HFFc6 (cell line): ENCODE measurements at regions not wholly inside any gene's neighbourhood (a gene's known extent, or its start where the extent isn't known, plus 50 kb on each side); places are given as distances from the start of the nearest gene placed in this dataset.

Source experiments
- DNase-seq: peaks from one replicate; pipeline ENCODE4 v3.0.0-alpha.2; 2018
- H3K27ac Mint-ChIP-seq: 2 replicates; pipeline ENCODE4 v1.8.0; 2020; ENCODE audit warnings: mild to moderate bottlenecking, mixed read lengths
- H3K27me3 Mint-ChIP-seq: 2 replicates; pipeline ENCODE4 v1.8.0; 2021; ENCODE audit warnings: mild to moderate bottlenecking, moderate library complexity, mixed read lengths; ENCODE audit not compliant: insufficient read depth
- H3K36me3 Mint-ChIP-seq: 2 replicates; pipeline ENCODE4 v1.8.0; 2021; ENCODE audit warnings: low read depth, mixed read lengths
- H3K4me1 Mint-ChIP-seq: 2 replicates; pipeline ENCODE4 v1.8.0; 2020; ENCODE audit warnings: low read depth, mixed read lengths
- H3K4me3 Mint-ChIP-seq: 2 replicates; pipeline ENCODE4 v1.8.0; 2020; ENCODE audit warnings: mild to moderate bottlenecking, moderate library complexity, mixed read lengths
- H3K9me3 Mint-ChIP-seq: 2 replicates; pipeline ENCODE4 v1.8.0; 2020; ENCODE audit warnings: mild to moderate bottlenecking, mixed read lengths
- CTCF ChIP-seq: fragments of 200-600 bp; sonication (generic); IDR thresholded peaks from 2 replicates; pipeline ENCODE4 v1.5.0; 2021; ENCODE audit warnings: antibody characterized with exemption, mild to moderate bottlenecking

GRCh38 chr7:26441611-26442277 is 150.1 kb downstream of the SNX10 start:
- DNase-seq, result no peak
- Mint-ChIP-seq H3K4me3 (no peak overlapping the region), H3K27me3 (no peaks in the 10 kb centered on the region), H3K4me1 (no peaks in the 10 kb centered on the region), H3K36me3 (no peaks in the 10 kb centered on the region; the same call in 1 of the 2 replicates), H3K27ac (no peak overlapping the region), H3K9me3 (peaks cover 26% of the 10 kb centered on the region)
- TF ChIP-seq CTCF, result no peak

GRCh38 chr7:26443006-26443405 is 151.3 kb downstream of the SNX10 start:
- H3K9me3 Mint-ChIP-seq, result peaks cover 20% of the 10 kb centered on the region
- H3K4me1 Mint-ChIP-seq, result no peaks in the 10 kb centered on the region
- no peak for DNase-seq
- TF ChIP-seq CTCF, result no peak
- H3K4me3 Mint-ChIP-seq, result no peak overlapping the region
- no peaks in the 10 kb centered on the region for H3K27me3 Mint-ChIP-seq
- no peaks in the 10 kb centered on the region for H3K36me3 Mint-ChIP-seq
- H3K27ac Mint-ChIP-seq, result no peak overlapping the region

- Mint-ChIP-seq H3K4me3 (no peak overlapping the region), H3K27me3 (no peaks in the 10 kb centered on the region), H3K9me3 (peaks cover 27% of the 10 kb centered on the region), H3K4me1 (no peaks in the 10 kb centered on the region), H3K36me3 (no peaks in the 10 kb centered on the region), H3K27ac (no peak overlapping the region)
- no peak for DNase-seq
- TF ChIP-seq CTCF, result no peak
Measured at GRCh38 chr7:26443751-26444150, 152.1 kb downstream of the SNX10 start.

GRCh38 chr7:26444555-26444954 is 152.9 kb downstream of the SNX10 start:
- no peaks in the 10 kb centered on the region for H3K4me1 Mint-ChIP-seq

GRCh38 chr7:26447116-26447515 is 155.5 kb downstream of the SNX10 start:
- Mint-ChIP-seq H3K9me3 (peaks cover 31% of the 10 kb centered on the region), H3K4me1 (no peaks in the 10 kb centered on the region), H3K4me3 (no peak overlapping the region)

More at GRCh38 chr7:26444555-26444954, 152.9 kb downstream of the SNX10 start:
- H3K9me3 Mint-ChIP-seq, result peaks cover 32% of the 10 kb centered on the region
- TF ChIP-seq CTCF, result no peak
- H3K27me3 Mint-ChIP-seq, result no peaks in the 10 kb centered on the region
- H3K27ac Mint-ChIP-seq, result no peak overlapping the region
- no peak for DNase-seq
- no peak overlapping the region for H3K4me3 Mint-ChIP-seq
- H3K36me3 Mint-ChIP-seq, result no peaks in the 10 kb centered on the region

More at GRCh38 chr7:26447116-26447515, 155.5 kb downstream of the SNX10 start:
- Mint-ChIP-seq H3K27ac (no peak overlapping the region), H3K36me3 (no peaks in the 10 kb centered on the region; the same call in 1 of the 2 replicates), H3K27me3 (peaks cover 2% of the 10 kb centered on the region; the same call in 1 of the 2 replicates)
- TF ChIP-seq CTCF, result no peak
- DNase-seq, result no peak
